Astrocyte of the spinal cord (primary cell): ENCODE measurements at regions not wholly inside any gene's neighbourhood (a gene's known extent, or its start where the extent isn't known, plus 50 kb on each side); places are given as distances from the start of the nearest gene placed in this dataset.

Experiments used
- DNase-seq: peaks from one replicate; pipeline ENCODE4 v3.0.0; 2011; ENCODE audit warnings: low read depth, low spot score
- H3K4me3 ChIP-seq: 2 replicates; pipeline ENCODE4 v1.5.1; 2011; ENCODE audit warnings: low read depth, mild to moderate bottlenecking, low read length, moderate library complexity
- CTCF ChIP-seq: IDR thresholded peaks from 2 replicates; pipeline ENCODE4 v1.5.1; 2012; ENCODE audit warnings: low read depth, mild to moderate bottlenecking, low read length, inconsistent platforms
- in situ Hi-C: cut with HindIII; loops from 2 replicates; pipeline ENCODE4 v1.10.0; 2017; ENCODE audit warnings: low sequenced_read_pairs

- peak overlapping the region; percentile 36 for H3K4me3 ChIP-seq
- DNase-seq: peak; percentile 50
Measured at GRCh38 chr12:127381043-127381668, 885.8 kb upstream of the TMEM132C start.

GRCh38 chr12:127381681-127382080, 885.3 kb upstream of the TMEM132C start:
- no peak overlapping the region for H3K4me3 ChIP-seq
- peak; percentile 53 for DNase-seq
- no peak for TF ChIP-seq CTCF
- in situ Hi-C loops: no loop called here

More at GRCh38 chr12:127381043-127381668, 885.8 kb upstream of the TMEM132C start:
- TF ChIP-seq CTCF: peak; percentile 82
- in situ Hi-C loops: no loop called here

- in situ Hi-C loops: no loop called here
- DNase-seq: peak; percentile 85
- H3K4me3 ChIP-seq: no peak overlapping the region
- no peak for TF ChIP-seq CTCF
Measured at GRCh38 chr12:127383281-127383680, 883.7 kb upstream of the TMEM132C start.

GRCh38 chr12:127386723-127387122, 880.2 kb upstream of the TMEM132C start:
- in situ Hi-C loops: no loop called here

GRCh38 chr12:127388985-127389384, 878.0 kb upstream of the TMEM132C start:
- TF ChIP-seq CTCF: no peak
- DNase-seq: peak; percentile 12
- no peak overlapping the region for H3K4me3 ChIP-seq
- in situ Hi-C loops: no loop called here

More at GRCh38 chr12:127386723-127387122, 880.2 kb upstream of the TMEM132C start:
- no peak for TF ChIP-seq CTCF
- DNase-seq: no peak
- H3K4me3 ChIP-seq: no peak overlapping the region

GRCh38 chr12:127389923-127390322, 877.0 kb upstream of the TMEM132C start:
- in situ Hi-C loops: no loop called here
- peak; percentile 82 for DNase-seq
- H3K4me3 ChIP-seq: no peak overlapping the region
- no peak for TF ChIP-seq CTCF
